ENCODE measurements at regions not wholly inside any gene's neighbourhood (a gene's known extent, or its start where the extent isn't known, plus 50 kb on each side); places are given as distances from the start of the nearest gene placed in this dataset.

GRCh38 chr4:12123707-12124106 lies 695.0 kb upstream of the HS3ST1 start:
- no peak for TF ChIP-seq CTCF (IDR thresholded peaks at IDR 0.05)
- no peak for TF ChIP-seq EZH2 (IDR thresholded peaks at IDR 0.05; ENCODE audit: borderline replicate concordance, insufficient read depth, low read depth, low read length, poor library complexity, severe bottlenecking)

Data from B cell (primary cell).